T-helper 2 cell treated with Interferon-gamma antibody and Interleukin-4, amounts not matched to agents 5 μg/mL and 100 μg/mL, for 36 hours (primary cell): ENCODE measurements at regions not wholly inside any gene's neighbourhood (a gene's known extent, or its start where the extent isn't known, plus 50 kb on each side); places are given as distances from the start of the nearest gene placed in this dataset.

Experiments
- DNase-seq: peaks from one replicate; pipeline ENCODE4 v3.0.0; 2021; ENCODE audit warnings: low spot score
- H3K27ac Mint-ChIP-seq: one replicate; pipeline ENCODE4 v1.8.0; 2021; ENCODE audit warnings: mild to moderate bottlenecking, mixed read lengths
- H3K27me3 Mint-ChIP-seq: one replicate; pipeline ENCODE4 v1.8.0; 2021; ENCODE audit warnings: low read depth, mixed read lengths
- H3K36me3 Mint-ChIP-seq: one replicate; pipeline ENCODE4 v1.8.0; 2021; ENCODE audit warnings: low read depth, mixed read lengths
- H3K4me1 Mint-ChIP-seq: one replicate; pipeline ENCODE4 v1.8.0; 2021; ENCODE audit warnings: low read depth, mixed read lengths
- H3K4me3 Mint-ChIP-seq: one replicate; pipeline ENCODE4 v1.8.0; 2022; ENCODE audit warnings: mild to moderate bottlenecking, moderate library complexity, mixed read lengths
- H3K9me3 Mint-ChIP-seq: one replicate; pipeline ENCODE4 v1.8.0; 2021; ENCODE audit warnings: mixed read lengths

GRCh38 chr1:81165963-81166362 lies 634.8 kb upstream of the ADGRL2 start:
- Mint-ChIP-seq H3K36me3 (no peaks in the 10 kb centered on the region), H3K4me1 (no peaks in the 10 kb centered on the region), H3K4me3 (no peak overlapping the region), H3K27ac (no peak overlapping the region), H3K9me3 (peaks cover 34% of the 10 kb centered on the region), H3K27me3 (no peaks in the 10 kb centered on the region)
- no peak for DNase-seq

GRCh38 chr1:81160696-81161095 lies 640.0 kb upstream of the ADGRL2 start:
- Mint-ChIP-seq H3K27me3 (no peaks in the 10 kb centered on the region), H3K36me3 (no peaks in the 10 kb centered on the region), H3K9me3 (peaks cover 42% of the 10 kb centered on the region), H3K27ac (no peak overlapping the region), H3K4me1 (no peaks in the 10 kb centered on the region), H3K4me3 (no peak overlapping the region)
- DNase-seq = no peak

- Mint-ChIP-seq H3K4me1 (no peaks in the 10 kb centered on the region), H3K27me3 (no peaks in the 10 kb centered on the region), H3K9me3 (peaks cover 36% of the 10 kb centered on the region), H3K4me3 (no peak overlapping the region), H3K27ac (no peak overlapping the region), H3K36me3 (no peaks in the 10 kb centered on the region)
- DNase-seq = no peak
Measured at GRCh38 chr1:81158592-81158991, 642.1 kb upstream of the ADGRL2 start.

GRCh38 chr1:81157686-81158085 lies 643.0 kb upstream of the ADGRL2 start:
- Mint-ChIP-seq H3K4me3 (no peak overlapping the region), H3K27ac (no peak overlapping the region), H3K9me3 (peaks cover 27% of the 10 kb centered on the region), H3K4me1 (no peaks in the 10 kb centered on the region), H3K27me3 (no peaks in the 10 kb centered on the region), H3K36me3 (no peaks in the 10 kb centered on the region)
- DNase-seq = no peak

GRCh38 chr1:81156887-81157286 lies 643.8 kb upstream of the ADGRL2 start:
- no peak for DNase-seq
- Mint-ChIP-seq H3K27ac (no peak overlapping the region), H3K4me1 (no peaks in the 10 kb centered on the region), H3K9me3 (peaks cover 25% of the 10 kb centered on the region), H3K4me3 (no peak overlapping the region), H3K36me3 (no peaks in the 10 kb centered on the region), H3K27me3 (no peaks in the 10 kb centered on the region)

- H3K4me3 Mint-ChIP-seq = no peak overlapping the region
Measured at GRCh38 chr1:81155131-81155530, 645.6 kb upstream of the ADGRL2 start.

GRCh38 chr1:81151206-81151605 lies 649.5 kb upstream of the ADGRL2 start:
- H3K4me3 Mint-ChIP-seq = no peak overlapping the region
- no peaks in the 10 kb centered on the region for H3K36me3 Mint-ChIP-seq
- no peaks in the 10 kb centered on the region for H3K4me1 Mint-ChIP-seq
- no peak overlapping the region for H3K27ac Mint-ChIP-seq
- no peaks in the 10 kb centered on the region for H3K27me3 Mint-ChIP-seq
- H3K9me3 Mint-ChIP-seq = peaks cover 12% of the 10 kb centered on the region
- DNase-seq = no peak

More at GRCh38 chr1:81155131-81155530, 645.6 kb upstream of the ADGRL2 start:
- no peak for DNase-seq
- H3K9me3 Mint-ChIP-seq = peaks cover 27% of the 10 kb centered on the region
- no peak overlapping the region for H3K27ac Mint-ChIP-seq
- H3K36me3 Mint-ChIP-seq = no peaks in the 10 kb centered on the region
- no peaks in the 10 kb centered on the region for H3K4me1 Mint-ChIP-seq
- H3K27me3 Mint-ChIP-seq = no peaks in the 10 kb centered on the region

GRCh38 chr1:81149649-81150325 lies 650.9 kb upstream of the ADGRL2 start:
- Mint-ChIP-seq H3K36me3 (no peaks in the 10 kb centered on the region), H3K9me3 (peaks cover 12% of the 10 kb centered on the region), H3K4me3 (no peak overlapping the region), H3K27me3 (no peaks in the 10 kb centered on the region), H3K27ac (no peak overlapping the region), H3K4me1 (no peaks in the 10 kb centered on the region)
- DNase-seq = no peak

GRCh38 chr1:81144240-81144825 lies 656.4 kb upstream of the ADGRL2 start:
- no peak overlapping the region for H3K27ac Mint-ChIP-seq
- H3K36me3 Mint-ChIP-seq = no peaks in the 10 kb centered on the region
- no peak for DNase-seq
- no peaks in the 10 kb centered on the region for H3K27me3 Mint-ChIP-seq
- no peaks in the 10 kb centered on the region for H3K4me1 Mint-ChIP-seq
- peaks cover 9% of the 10 kb centered on the region for H3K9me3 Mint-ChIP-seq
- H3K4me3 Mint-ChIP-seq = no peak overlapping the region

GRCh38 chr1:81142099-81142826 lies 658.5 kb upstream of the ADGRL2 start:
- no peak for DNase-seq
- no peaks in the 10 kb centered on the region for H3K36me3 Mint-ChIP-seq
- H3K27me3 Mint-ChIP-seq = no peaks in the 10 kb centered on the region
- H3K9me3 Mint-ChIP-seq = peaks cover 12% of the 10 kb centered on the region
- H3K4me1 Mint-ChIP-seq = no peaks in the 10 kb centered on the region
- no peak overlapping the region for H3K27ac Mint-ChIP-seq
- no peak overlapping the region for H3K4me3 Mint-ChIP-seq

- no peak for DNase-seq
- H3K36me3 Mint-ChIP-seq = no peaks in the 10 kb centered on the region
- H3K4me3 Mint-ChIP-seq = no peak overlapping the region
- H3K4me1 Mint-ChIP-seq = no peaks in the 10 kb centered on the region
- peaks cover 17% of the 10 kb centered on the region for H3K9me3 Mint-ChIP-seq
- no peak overlapping the region for H3K27ac Mint-ChIP-seq
- no peaks in the 10 kb centered on the region for H3K27me3 Mint-ChIP-seq
Measured at GRCh38 chr1:81135524-81135923, 665.2 kb upstream of the ADGRL2 start.

GRCh38 chr1:81129776-81130175 lies 671.0 kb upstream of the ADGRL2 start:
- no peaks in the 10 kb centered on the region for H3K4me1 Mint-ChIP-seq

GRCh38 chr1:81129366-81129765 lies 671.4 kb upstream of the ADGRL2 start:
- no peak overlapping the region for H3K4me3 Mint-ChIP-seq
- no peaks in the 10 kb centered on the region for H3K36me3 Mint-ChIP-seq
- no peaks in the 10 kb centered on the region for H3K27me3 Mint-ChIP-seq
- H3K4me1 Mint-ChIP-seq = no peaks in the 10 kb centered on the region
- no peak for DNase-seq
- no peak overlapping the region for H3K27ac Mint-ChIP-seq
- peaks cover 9% of the 10 kb centered on the region for H3K9me3 Mint-ChIP-seq

More at GRCh38 chr1:81129776-81130175, 671.0 kb upstream of the ADGRL2 start:
- Mint-ChIP-seq H3K4me3 (no peak overlapping the region), H3K27ac (no peak overlapping the region), H3K36me3 (no peaks in the 10 kb centered on the region), H3K9me3 (peaks cover 9% of the 10 kb centered on the region), H3K27me3 (no peaks in the 10 kb centered on the region)
- DNase-seq = no peak

- no peaks in the 10 kb centered on the region for H3K4me1 Mint-ChIP-seq
- peaks cover 12% of the 10 kb centered on the region for H3K9me3 Mint-ChIP-seq
- no peak overlapping the region for H3K27ac Mint-ChIP-seq
- DNase-seq = no peak
- no peaks in the 10 kb centered on the region for H3K27me3 Mint-ChIP-seq
- H3K4me3 Mint-ChIP-seq = no peak overlapping the region
- H3K36me3 Mint-ChIP-seq = no peaks in the 10 kb centered on the region
Measured at GRCh38 chr1:81128079-81128478, 672.7 kb upstream of the ADGRL2 start.
